ENCODE measurements at regions not wholly inside any gene's neighbourhood (a gene's known extent, or its start where the extent isn't known, plus 50 kb on each side); places are given as distances from the start of the nearest gene placed in this dataset.

DNA sequence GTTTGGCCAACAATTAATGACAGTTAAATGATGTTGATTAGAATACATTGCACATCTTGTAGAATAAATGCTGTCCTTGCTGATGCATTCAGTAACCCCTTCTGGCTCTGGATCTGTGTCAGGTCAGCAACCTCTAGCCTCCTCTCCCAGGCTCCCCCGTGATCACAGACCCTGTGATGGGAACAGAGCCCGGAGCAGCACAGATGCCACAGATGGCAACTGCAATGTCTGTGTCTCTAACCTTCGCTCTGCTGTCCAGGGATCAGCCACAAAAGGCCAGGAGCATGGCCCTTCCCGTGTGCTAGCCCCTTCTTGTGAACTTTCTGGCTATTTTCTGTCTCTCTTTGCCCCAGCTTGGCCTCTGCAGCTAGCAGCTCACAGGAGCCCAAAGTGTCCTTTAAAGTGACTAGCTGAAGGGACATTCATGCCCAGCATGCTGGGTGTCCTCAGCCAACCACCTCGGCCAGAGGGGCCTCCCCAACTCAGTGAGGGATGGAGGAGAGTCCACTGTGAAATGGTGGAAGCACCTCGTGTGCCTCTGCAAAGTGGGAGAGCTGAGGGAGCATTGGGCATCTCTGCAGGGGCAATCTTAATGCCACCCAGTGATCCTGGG is 167.0 kb upstream of the TCERG1L start:
- ATAC-seq: no peak
- intact Hi-C loops (cut with DNase I, micrococcal nuclease): no loop called here
- H3K36me3 ChIP-seq (ENCODE audit: low read depth): no peaks in the 10 kb centered on the region

DNA sequence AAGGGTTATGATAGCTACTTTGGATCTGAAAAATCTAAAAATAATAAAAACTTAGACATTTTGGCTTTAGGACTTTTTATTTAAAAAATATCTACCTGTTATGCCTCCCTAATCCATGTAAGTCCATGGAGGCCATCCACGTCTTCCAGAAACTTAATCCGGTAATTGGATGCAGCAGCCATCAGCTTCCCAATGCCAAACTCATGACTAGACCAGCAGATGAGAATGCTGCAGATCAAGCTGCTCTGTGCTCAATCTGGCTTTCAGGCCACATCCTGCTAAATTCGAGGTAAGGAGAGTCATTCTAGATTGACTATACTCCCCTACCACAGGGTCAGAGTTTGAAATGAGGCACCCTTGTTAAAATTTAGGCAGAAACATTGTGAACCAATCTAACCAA is 168.5 kb upstream of the TCERG1L start:
- no peak for ATAC-seq
- Histone ChIP-seq H3K36me3 (ENCODE audit: low read depth) (no peaks in the 10 kb centered on the region), H3K9me3 (no peaks in the 10 kb centered on the region), H3K4me3 (no peak overlapping the region), H3K4me1 (ENCODE audit: low read depth) (no peaks in the 10 kb centered on the region)
- TF ChIP-seq, protein P1, sequence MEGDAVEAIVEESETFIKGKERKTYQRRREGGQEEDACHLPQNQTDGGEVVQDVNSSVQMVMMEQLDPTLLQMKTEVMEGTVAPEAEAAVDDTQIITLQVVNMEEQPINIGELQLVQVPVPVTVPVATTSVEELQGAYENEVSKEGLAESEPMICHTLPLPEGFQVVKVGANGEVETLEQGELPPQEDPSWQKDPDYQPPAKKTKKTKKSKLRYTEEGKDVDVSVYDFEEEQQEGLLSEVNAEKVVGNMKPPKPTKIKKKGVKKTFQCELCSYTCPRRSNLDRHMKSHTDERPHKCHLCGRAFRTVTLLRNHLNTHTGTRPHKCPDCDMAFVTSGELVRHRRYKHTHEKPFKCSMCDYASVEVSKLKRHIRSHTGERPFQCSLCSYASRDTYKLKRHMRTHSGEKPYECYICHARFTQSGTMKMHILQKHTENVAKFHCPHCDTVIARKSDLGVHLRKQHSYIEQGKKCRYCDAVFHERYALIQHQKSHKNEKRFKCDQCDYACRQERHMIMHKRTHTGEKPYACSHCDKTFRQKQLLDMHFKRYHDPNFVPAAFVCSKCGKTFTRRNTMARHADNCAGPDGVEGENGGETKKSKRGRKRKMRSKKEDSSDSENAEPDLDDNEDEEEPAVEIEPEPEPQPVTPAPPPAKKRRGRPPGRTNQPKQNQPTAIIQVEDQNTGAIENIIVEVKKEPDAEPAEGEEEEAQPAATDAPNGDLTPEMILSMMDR (IDR thresholded peaks at IDR 0.05): no peak
- DNase-seq: no peak
- intact Hi-C loops (cut with DNase I, micrococcal nuclease): no loop called here

More for the DNA sequence above, 167.0 kb upstream of the TCERG1L start:
- no peak for DNase-seq
- Histone ChIP-seq H3K4me1 (ENCODE audit: low read depth) (no peaks in the 10 kb centered on the region), H3K9me3 (peaks cover 2% of the 10 kb centered on the region), H3K4me3 (no peak overlapping the region)
- TF ChIP-seq, protein P1 (IDR thresholded peaks at IDR 0.05): no peak

DNA sequence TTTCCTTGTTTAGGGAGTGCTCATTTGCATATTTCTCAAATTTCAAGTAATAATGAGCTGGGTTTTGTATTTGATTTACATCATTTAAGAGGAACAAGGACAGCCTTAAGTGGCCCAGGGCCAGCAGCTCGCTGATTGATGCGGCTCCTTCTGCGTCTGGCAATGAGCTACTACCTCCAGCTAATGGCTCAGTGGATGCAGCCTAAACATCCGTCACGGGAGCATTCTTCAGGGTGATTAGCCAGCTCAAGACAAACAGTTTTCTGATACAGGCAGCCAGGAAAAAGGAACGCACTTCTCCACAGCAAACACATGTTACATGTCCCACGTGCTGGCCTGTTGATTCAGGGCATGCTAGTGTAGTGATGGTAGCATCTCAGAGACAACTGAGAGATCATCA is 169.3 kb upstream of the TCERG1L start:
- TF ChIP-seq, protein P1 (IDR thresholded peaks at IDR 0.05): no peak
- Histone ChIP-seq H3K36me3 (ENCODE audit: low read depth) (no peaks in the 10 kb centered on the region), H3K4me1 (ENCODE audit: low read depth) (no peaks in the 10 kb centered on the region), H3K9me3 (no peaks in the 10 kb centered on the region), H3K4me3 (no peak overlapping the region)
- no peak for ATAC-seq
- intact Hi-C loops (cut with DNase I, micrococcal nuclease): no loop called here
- no peak for DNase-seq

DNA sequence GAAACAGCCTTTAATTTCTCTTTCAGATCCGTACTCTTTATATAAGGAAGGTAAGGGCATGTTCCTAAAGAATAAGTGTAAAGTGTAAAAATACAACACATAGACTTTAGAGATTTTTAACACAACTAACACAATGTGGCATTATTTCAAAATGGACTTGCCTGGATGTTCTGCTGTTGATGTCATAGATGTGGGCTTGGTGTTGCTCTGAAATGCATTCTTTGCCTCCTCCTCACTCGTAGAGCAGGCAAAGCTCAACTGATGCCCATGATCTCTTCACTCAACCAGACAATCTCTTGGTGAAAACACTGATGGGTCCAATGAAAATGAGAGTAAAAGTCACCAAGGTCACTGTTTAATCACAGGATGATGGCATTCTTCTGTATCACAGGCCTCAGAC is 174.2 kb upstream of the TCERG1L start:
- intact Hi-C loops (cut with DNase I, micrococcal nuclease): no loop called here
- TF ChIP-seq, protein P1 (IDR thresholded peaks at IDR 0.05): no peak
- DNase-seq (no peak), ATAC-seq (no peak)
- Histone ChIP-seq H3K4me3 (no peak overlapping the region), H3K36me3 (ENCODE audit: low read depth) (no peaks in the 10 kb centered on the region), H3K9me3 (peaks cover 9% of the 10 kb centered on the region), H3K4me1 (ENCODE audit: low read depth) (no peaks in the 10 kb centered on the region)

DNA sequence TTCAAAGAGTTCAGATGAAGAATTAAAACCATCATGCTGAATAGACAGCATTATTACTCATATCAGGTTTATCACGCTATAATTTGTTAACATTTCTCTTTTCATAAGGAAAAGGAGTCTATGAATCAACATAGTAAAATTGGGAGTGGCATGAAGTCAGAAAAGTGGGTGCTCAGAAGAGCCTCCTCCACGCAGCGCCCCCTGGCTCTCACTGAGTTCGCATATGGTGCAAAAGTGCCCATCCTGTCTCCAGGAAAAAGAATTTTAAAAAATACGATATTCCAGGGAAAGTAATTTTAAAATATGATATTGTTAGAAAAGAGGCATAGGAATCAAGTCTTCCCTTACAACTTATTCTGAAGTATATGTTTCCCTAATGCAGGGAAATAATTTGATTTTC is 176.3 kb upstream of the TCERG1L start:
- H3K36me3 ChIP-seq (ENCODE audit: low read depth): no peaks in the 10 kb centered on the region
- H3K4me3 ChIP-seq: no peak overlapping the region
- intact Hi-C loops (cut with DNase I, micrococcal nuclease): no loop called here
- DNase-seq (no peak), ATAC-seq (no peak)
- no peaks in the 10 kb centered on the region for H3K4me1 ChIP-seq (ENCODE audit: low read depth)
- peaks cover 9% of the 10 kb centered on the region for H3K9me3 ChIP-seq
- TF ChIP-seq, protein P1 (IDR thresholded peaks at IDR 0.05): no peak

Data from mucosa of descending colon (tissue), 3 donors.